Sigmoid colon (tissue), 4 donors: ENCODE measurements at regions not wholly inside any gene's neighbourhood (a gene's known extent, or its start where the extent isn't known, plus 50 kb on each side); places are given as distances from the start of the nearest gene placed in this dataset.

Source experiments
- CTCF ChIP-seq, 4 experiments: fragments of 450-650 bp in 3 of 4; fragments of 200-600 bp in 1 of 4; IDR thresholded peaks; one replicate each; pipeline ENCODE4 v1.5.1; 2016 to 2019; ENCODE audit warnings: antibody characterized with exemption in 4 of 4, mild to moderate bottlenecking in 3 of 4, moderate library complexity in 2 of 4
- EP300 ChIP-seq, 4 donors: sonication (generic); formaldehyde crosslinking; IDR thresholded peaks; one replicate each; pipeline ENCODE4 v1.6.1; 2017; ENCODE audit warnings: antibody characterized with exemption in 4 of 4
- POLR2A ChIP-seq, 2 donors: fragments of 450-650 bp; IDR thresholded peaks; one replicate each; pipeline ENCODE4 v1.6.1; 2016; ENCODE audit warnings: antibody characterized with exemption in 2 of 2, mild to moderate bottlenecking in 2 of 2, moderate library complexity in 2 of 2
- POLR2AphosphoS5 ChIP-seq, 4 donors: sonication (generic); formaldehyde crosslinking; IDR thresholded peaks; one replicate each; pipeline ENCODE4 v1.6.1; 2017; ENCODE audit warnings: antibody characterized with exemption in 4 of 4

GRCh38 chr4:35897808-35898207 lies 346.5 kb downstream of the ARAP2 start:
- TF ChIP-seq POLR2A (IDR thresholded peaks at IDR 0.05) (no peak), CTCF (IDR thresholded peaks at IDR 0.05) (no peak), POLR2AphosphoS5 (IDR thresholded peaks at IDR 0.05) (no peak), EP300 (IDR thresholded peaks at IDR 0.05) (no peak)
